CD4-positive, alpha-beta T cell (primary cell): ENCODE measurements at regions not wholly inside any gene's neighbourhood (a gene's known extent, or its start where the extent isn't known, plus 50 kb on each side); places are given as distances from the start of the nearest gene placed in this dataset.

Experiments used
- ATAC-seq: fragments of 200-7000 bp; cut with Tn5 transposase; one replicate; pipeline ENCODE4 v1.10.0; 2022; ENCODE audit warnings: mild to moderate bottlenecking; ENCODE audit not compliant: poor library complexity
- CTCF ChIA-PET: fragments of 350-600 bp; sonication (Branson Sonifier 250); formaldehyde crosslinking; loops from one replicate; lab custom pipeline; 2021; ENCODE audit warnings: antibody characterized with exemption, inconsistent platforms; lab: Charles Lee
- POLR2A ChIA-PET: fragments of 350-600 bp; sonication (Branson Sonifier 250); formaldehyde crosslinking; loops from one replicate; lab custom pipeline; 2021; ENCODE audit warnings: antibody characterized with exemption, inconsistent platforms; lab: Charles Lee
- DNase-seq, 14 experiments: peaks; one replicate each; pipeline ENCODE4 v3.0.0-alpha.2; 2013 to 2020; ENCODE audit warnings: mixed read lengths in 2 of 14
- H3K27ac ChIP-seq, 2 donors: one replicate each; pipeline versions ENCODE4 v1.5.1 to v1.7.0; 2013; ENCODE audit warnings: low read length in 2 of 2, low read depth in 1 of 2, mild to moderate bottlenecking in 1 of 2
- H3K27me3 ChIP-seq, 2 experiments: 1 replicate in 1 of 2; 2 replicates in 1 of 2; pipeline versions ENCODE4 v1.6.1 to v1.7.0; 2013; ENCODE audit warnings: low read length in 2 of 2, control low read depth in 1 of 2, mild to moderate bottlenecking in 1 of 2, moderate library complexity in 1 of 2; ENCODE audit not compliant: insufficient read depth in 2 of 2, control insufficient read depth in 1 of 2
- H3K36me3 ChIP-seq: one replicate; pipeline ENCODE4 v1.6.1; 2013; ENCODE audit warnings: low read length, control low read depth; ENCODE audit not compliant: insufficient read depth
- H3K4me1 ChIP-seq: one replicate; pipeline ENCODE4 v1.6.1; 2013; ENCODE audit warnings: low read length, control low read depth; ENCODE audit not compliant: insufficient read depth
- H3K4me3 ChIP-seq: one replicate; pipeline ENCODE4 v1.5.1; 2013; ENCODE audit warnings: mild to moderate bottlenecking, low read length, moderate library complexity
- H3K9me3 ChIP-seq, 2 experiments: 1 replicate in 1 of 2; 2 replicates in 1 of 2; pipeline versions ENCODE4 v1.6.1 to v1.7.0; 2013; ENCODE audit warnings: low read length in 2 of 2, mild to moderate bottlenecking in 2 of 2, control low read depth in 1 of 2, moderate library complexity in 1 of 2; ENCODE audit not compliant: control insufficient read depth in 1 of 2, insufficient read depth in 1 of 2
- H3K27ac Mint-ChIP-seq: one replicate; pipeline ENCODE4 v1.8.0; 2020; ENCODE audit warnings: mixed read lengths
- H3K27me3 Mint-ChIP-seq: one replicate; pipeline ENCODE4 v1.8.0; 2021; ENCODE audit warnings: mixed read lengths
- H3K36me3 Mint-ChIP-seq: one replicate; pipeline ENCODE4 v1.8.0; 2021; ENCODE audit warnings: low read depth, mixed read lengths
- H3K4me1 Mint-ChIP-seq: one replicate; pipeline ENCODE4 v1.8.0; 2021; ENCODE audit warnings: low read depth, mixed read lengths
- H3K4me3 Mint-ChIP-seq: one replicate; pipeline ENCODE4 v1.8.0; 2020; ENCODE audit warnings: mild to moderate bottlenecking, mixed read lengths
- H3K9me3 Mint-ChIP-seq: one replicate; pipeline ENCODE4 v1.8.0; 2020; ENCODE audit warnings: mixed read lengths
- CTCF ChIP-seq: fragments of 200-600 bp; IDR thresholded peaks from one replicate; pipeline ENCODE4 v1.8.0; 2022; ENCODE audit warnings: antibody characterized with exemption, mild to moderate bottlenecking
- intact Hi-C, 2 experiments: fragments of 100-400 bp; cut with DNase I in 1 of 2; cut with micrococcal nuclease in 1 of 2; formaldehyde crosslinking; loops; one replicate each; pipeline versions ENCODE4 v1.15.1 to v1.9.0; 2023 to 2025; cut with DNase I, micrococcal nuclease

- no peak overlapping the region for H3K27ac ChIP-seq
- Mint-ChIP-seq H3K4me3 (no peak overlapping the region), H3K36me3 (no peaks in the 10 kb centered on the region), H3K9me3 (peaks cover 2% of the 10 kb centered on the region), H3K27me3 (no peaks in the 10 kb centered on the region), H3K4me1 (no peaks in the 10 kb centered on the region), H3K27ac (no peak overlapping the region)
- ATAC-seq (no peak), DNase-seq (no peak)
- intact Hi-C loops = no loop called here
- TF ChIP-seq CTCF = no peak
- ChIA-PET POLR2A (no interaction called here), CTCF (interaction anchor here (0.7 kb wide), 1 partner anchor 30 kb away, joined by 3 read pairs; no protein-coding TSS in a partner anchor)
- no peak overlapping the region for H3K4me3 ChIP-seq
- H3K36me3 ChIP-seq = no peaks in the 10 kb centered on the region
- H3K9me3 ChIP-seq = no peaks in the 10 kb centered on the region
- no peaks in the 10 kb centered on the region for H3K27me3 ChIP-seq
- H3K4me1 ChIP-seq = no peaks in the 10 kb centered on the region
Measured at GRCh38 chr4:136056748-136057147, 1475.5 kb downstream of the PCDH18 start.

GRCh38 chr4:136055360-136055759 lies 1476.9 kb downstream of the PCDH18 start:
- Mint-ChIP-seq H3K27ac (no peak overlapping the region), H3K4me1 (no peaks in the 10 kb centered on the region), H3K36me3 (no peaks in the 10 kb centered on the region), H3K27me3 (no peaks in the 10 kb centered on the region), H3K4me3 (no peak overlapping the region), H3K9me3 (peaks cover 2% of the 10 kb centered on the region)
- no peak for DNase-seq
- ChIA-PET CTCF (no interaction called here), POLR2A (no interaction called here)
- no peak overlapping the region for H3K27ac ChIP-seq
- intact Hi-C loops = no loop called here
- no peak for ATAC-seq
- no peaks in the 10 kb centered on the region for H3K9me3 ChIP-seq
- H3K36me3 ChIP-seq = no peaks in the 10 kb centered on the region
- H3K27me3 ChIP-seq = no peaks in the 10 kb centered on the region
- H3K4me3 ChIP-seq = no peak overlapping the region
- TF ChIP-seq CTCF = no peak
- no peaks in the 10 kb centered on the region for H3K4me1 ChIP-seq

- no peak for TF ChIP-seq CTCF
- no peak overlapping the region for H3K4me3 ChIP-seq
- H3K36me3 ChIP-seq = no peaks in the 10 kb centered on the region
- DNase-seq (no peak), ATAC-seq (no peak)
- Mint-ChIP-seq H3K27me3 (no peaks in the 10 kb centered on the region), H3K4me3 (no peak overlapping the region), H3K9me3 (peaks cover 7% of the 10 kb centered on the region), H3K27ac (no peak overlapping the region), H3K4me1 (no peaks in the 10 kb centered on the region), H3K36me3 (no peaks in the 10 kb centered on the region)
- H3K27ac ChIP-seq = no peak overlapping the region
- intact Hi-C loops = no loop called here
- CTCF ChIA-PET = no interaction called here
- no peaks in the 10 kb centered on the region for H3K9me3 ChIP-seq
- no peaks in the 10 kb centered on the region for H3K4me1 ChIP-seq
- POLR2A ChIA-PET = no interaction called here
- H3K27me3 ChIP-seq = no peaks in the 10 kb centered on the region
Measured at GRCh38 chr4:136036744-136037143, 1495.5 kb downstream of the PCDH18 start.
